Nephron (organoid): ENCODE measurements at regions not wholly inside any gene's neighbourhood (a gene's known extent, or its start where the extent isn't known, plus 50 kb on each side); places are given as distances from the start of the nearest gene placed in this dataset.

Source experiments
- H3K27ac Mint-ChIP-seq, 3 experiments: 2 replicates each; pipeline ENCODE4 v1.8.0; 2020; ENCODE audit warnings: mixed read lengths in 3 of 3, mild to moderate bottlenecking in 2 of 3, moderate library complexity in 1 of 3
- H3K27me3 Mint-ChIP-seq: 2 replicates; pipeline ENCODE4 v1.8.0; 2021; ENCODE audit warnings: low read depth, mild to moderate bottlenecking, moderate library complexity, mixed read lengths
- H3K36me3 Mint-ChIP-seq: 2 replicates; pipeline ENCODE4 v1.8.0; 2020; ENCODE audit warnings: low read depth, mixed read lengths
- H3K4me1 Mint-ChIP-seq: 2 replicates; pipeline ENCODE4 v1.8.0; 2020; ENCODE audit warnings: mixed read lengths
- H3K4me3 Mint-ChIP-seq, 3 experiments: 2 replicates each; pipeline ENCODE4 v1.8.0; 2020; ENCODE audit warnings: mild to moderate bottlenecking in 3 of 3, mixed read lengths in 3 of 3, moderate library complexity in 2 of 3
- H3K9me3 Mint-ChIP-seq: 2 replicates; pipeline ENCODE4 v1.8.0; 2020; ENCODE audit warnings: mixed read lengths
- CTCF ChIP-seq, 3 experiments: fragments of 200-600 bp; sonication (generic); IDR thresholded peaks; one replicate each; pipeline ENCODE4 v1.5.0; 2021; ENCODE audit warnings: antibody characterized with exemption in 3 of 3; ENCODE audit not compliant: unreplicated experiment in 3 of 3

- Mint-ChIP-seq H3K27ac (no peak overlapping the region), H3K4me3 (no peak overlapping the region), H3K36me3 (peaks cover 4% of the 10 kb centered on the region), H3K4me1 (no peaks in the 10 kb centered on the region), H3K27me3 (peaks cover 5% of the 10 kb centered on the region), H3K9me3 (peaks cover 8% of the 10 kb centered on the region)
- no peak for TF ChIP-seq CTCF (IDR thresholded peaks at IDR 0.05; ENCODE audit: unreplicated experiment in 3 of 3)
Observed at GRCh38 chr14:34119107-34119858, 168.4 kb upstream of the EGLN3 start.

DNA sequence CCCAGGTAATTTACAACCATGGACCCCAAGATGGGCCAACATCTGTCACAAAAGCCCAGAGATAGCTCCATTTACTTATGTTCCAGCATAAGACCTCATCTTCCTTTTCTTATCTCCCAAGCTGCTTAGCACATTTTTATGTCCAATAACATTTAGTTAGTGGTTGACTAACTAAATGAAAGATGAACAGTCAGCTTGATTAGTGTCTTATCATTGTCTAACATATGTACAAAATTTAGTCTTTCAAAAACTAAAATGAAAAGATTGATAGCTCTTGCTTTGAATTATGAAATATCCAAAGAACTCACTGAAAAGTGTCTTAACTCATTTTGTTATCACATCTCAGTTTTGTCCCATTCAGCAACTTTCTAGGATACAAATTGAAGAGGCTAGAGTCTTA lies 163.1 kb upstream of the EGLN3 start:
- peaks cover 8% of the 10 kb centered on the region for H3K9me3 Mint-ChIP-seq
- peaks cover 19% of the 10 kb centered on the region for H3K4me1 Mint-ChIP-seq
- H3K36me3 Mint-ChIP-seq, result peaks cover 4% of the 10 kb centered on the region
- peaks cover 3% of the 10 kb centered on the region for H3K27me3 Mint-ChIP-seq
- H3K27ac Mint-ChIP-seq, result no peak overlapping the region
- TF ChIP-seq CTCF (IDR thresholded peaks at IDR 0.05; ENCODE audit: unreplicated experiment in 3 of 3), result no peak
- H3K4me3 Mint-ChIP-seq, result no peak overlapping the region

DNA sequence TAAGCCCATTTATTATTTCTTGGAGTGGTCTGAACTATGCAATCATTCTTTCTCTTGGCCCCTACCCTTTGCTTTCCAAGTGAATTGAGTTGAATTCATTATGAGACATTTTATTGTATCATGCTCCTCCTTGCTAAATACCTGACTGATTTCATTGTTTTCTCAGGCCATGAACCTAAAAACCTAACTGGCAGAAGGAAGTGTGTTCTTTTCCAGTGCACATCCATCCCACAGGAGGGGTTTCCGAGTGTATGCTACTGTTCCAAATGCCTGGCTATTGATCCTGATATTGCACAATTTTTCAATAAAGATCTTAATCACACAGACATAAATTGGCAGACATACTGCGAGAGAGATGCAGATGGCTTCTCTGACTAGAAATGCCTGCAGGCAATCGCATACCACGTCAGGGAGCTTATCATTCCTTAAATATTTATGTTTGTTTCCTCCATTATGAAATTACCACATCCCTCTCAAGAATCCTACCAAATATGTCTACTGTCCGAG lies 162.2 kb upstream of the EGLN3 start:
- H3K27me3 Mint-ChIP-seq, result peaks cover 4% of the 10 kb centered on the region
- H3K36me3 Mint-ChIP-seq, result peaks cover 4% of the 10 kb centered on the region
- H3K9me3 Mint-ChIP-seq, result peaks cover 8% of the 10 kb centered on the region
- H3K4me3 Mint-ChIP-seq, result no peak overlapping the region
- no peak overlapping the region for H3K27ac Mint-ChIP-seq
- H3K4me1 Mint-ChIP-seq, result peaks cover 19% of the 10 kb centered on the region
- TF ChIP-seq CTCF (IDR thresholded peaks at IDR 0.05; ENCODE audit: unreplicated experiment in 3 of 3), result no peak

DNA sequence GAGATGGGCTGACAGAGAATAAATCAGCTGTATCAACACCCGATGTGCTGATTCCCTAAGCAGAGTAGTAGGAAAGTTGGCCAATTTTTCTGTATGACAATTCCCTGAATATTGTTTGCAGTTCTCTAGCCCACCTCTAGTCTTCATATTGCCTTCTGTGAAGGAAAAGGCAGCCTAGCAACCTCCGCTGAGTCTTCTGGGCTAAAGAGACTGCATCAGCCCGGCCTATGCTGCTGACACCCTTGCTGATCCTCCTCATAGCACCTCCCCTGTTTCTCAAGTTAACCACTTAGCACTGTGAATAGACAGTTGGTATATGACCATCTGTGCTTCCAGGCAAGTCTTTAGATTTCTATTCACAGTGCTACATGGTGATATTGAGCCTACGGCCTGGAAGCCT lies 161.1 kb upstream of the EGLN3 start:
- H3K9me3 Mint-ChIP-seq, result peaks cover 5% of the 10 kb centered on the region
- peaks cover 10% of the 10 kb centered on the region for H3K27me3 Mint-ChIP-seq
- H3K4me1 Mint-ChIP-seq, result peaks cover 19% of the 10 kb centered on the region
- H3K27ac Mint-ChIP-seq, result no peak overlapping the region
- H3K4me3 Mint-ChIP-seq, result no peak overlapping the region
- no peak for TF ChIP-seq CTCF (IDR thresholded peaks at IDR 0.05; ENCODE audit: unreplicated experiment in 3 of 3)
- H3K36me3 Mint-ChIP-seq, result peaks cover 4% of the 10 kb centered on the region

DNA sequence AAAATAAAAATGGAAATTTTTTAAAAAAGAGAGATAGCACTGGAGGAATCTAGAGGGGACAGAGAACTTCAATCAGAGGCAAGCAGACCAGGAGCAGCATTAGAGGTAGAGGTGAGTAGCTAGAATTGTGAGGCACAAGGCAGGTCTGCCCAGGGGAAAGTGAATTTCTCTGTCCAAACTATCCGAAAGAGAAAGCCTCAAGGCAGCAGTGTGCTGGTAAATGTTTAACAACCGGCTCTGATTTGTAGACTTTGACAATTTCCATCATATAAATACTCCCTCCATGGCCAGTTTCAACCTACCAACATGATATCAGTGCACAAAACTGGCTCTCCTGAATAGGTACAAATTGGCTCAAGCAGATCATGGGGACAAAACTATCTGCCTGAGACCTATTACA lies 160.6 kb upstream of the EGLN3 start:
- no peak overlapping the region for H3K4me3 Mint-ChIP-seq
- no peak overlapping the region for H3K27ac Mint-ChIP-seq
- H3K4me1 Mint-ChIP-seq, result peaks cover 19% of the 10 kb centered on the region
- TF ChIP-seq CTCF (IDR thresholded peaks at IDR 0.05; ENCODE audit: unreplicated experiment in 3 of 3), result no peak
- peaks cover 4% of the 10 kb centered on the region for H3K36me3 Mint-ChIP-seq
- peaks cover 10% of the 10 kb centered on the region for H3K27me3 Mint-ChIP-seq
- peaks cover 5% of the 10 kb centered on the region for H3K9me3 Mint-ChIP-seq

- H3K27me3 Mint-ChIP-seq, result peaks cover 10% of the 10 kb centered on the region
- no peak for TF ChIP-seq CTCF (IDR thresholded peaks at IDR 0.05; ENCODE audit: unreplicated experiment in 3 of 3)
- H3K4me1 Mint-ChIP-seq, result peaks cover 19% of the 10 kb centered on the region
- no peak overlapping the region for H3K27ac Mint-ChIP-seq
- H3K36me3 Mint-ChIP-seq, result no peaks in the 10 kb centered on the region
- H3K4me3 Mint-ChIP-seq, result no peak overlapping the region
- H3K9me3 Mint-ChIP-seq, result no peaks in the 10 kb centered on the region
Observed at GRCh38 chr14:34110531-34110930, 159.7 kb upstream of the EGLN3 start.
